ENCODE measurements at regions not wholly inside any gene's neighbourhood (a gene's known extent, or its start where the extent isn't known, plus 50 kb on each side); places are given as distances from the start of the nearest gene placed in this dataset.

DNA sequence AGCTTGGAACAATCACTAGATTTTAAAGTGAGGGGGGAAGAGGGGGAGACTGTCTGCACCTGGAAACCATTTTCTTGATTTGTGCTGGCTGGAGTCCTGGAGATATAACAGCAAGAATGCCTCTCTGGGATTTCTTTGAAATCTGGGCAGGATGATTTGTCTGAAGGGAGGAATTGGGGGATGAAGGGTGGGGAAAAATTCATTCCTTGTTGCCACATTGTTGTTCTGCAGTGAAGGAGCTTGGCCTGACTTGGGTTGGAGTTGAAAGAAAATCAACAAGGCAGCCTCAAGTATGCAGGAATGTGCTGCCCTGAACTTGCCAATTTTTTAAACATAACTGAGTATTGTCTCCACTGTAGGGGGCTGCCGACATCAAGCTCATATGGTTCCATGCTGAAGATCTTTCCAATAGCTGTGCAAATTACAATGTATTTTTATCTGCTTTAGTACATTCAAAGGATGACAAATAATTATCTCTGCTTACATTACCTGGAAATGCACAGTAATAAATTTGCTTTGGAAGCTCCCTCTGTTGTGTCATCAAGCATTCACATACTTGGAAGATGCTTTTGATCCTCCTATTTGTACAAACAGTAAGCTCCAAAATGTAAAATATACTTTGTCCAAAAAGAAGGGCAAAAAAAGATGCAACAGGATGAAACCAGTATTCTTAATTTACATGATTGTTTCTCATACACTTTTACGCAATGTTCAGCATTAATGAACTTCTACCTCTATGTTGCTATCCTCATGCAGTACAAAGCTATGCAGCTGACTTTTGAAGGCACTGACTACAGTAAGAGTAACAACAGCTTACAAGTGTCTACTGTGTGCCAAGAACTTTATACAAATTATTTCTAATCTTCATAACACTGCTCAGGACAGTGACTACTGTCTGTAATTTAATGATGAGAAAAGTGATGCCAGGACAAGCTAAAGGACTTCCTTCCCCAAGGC is 627.9 kb upstream of the KLF12 start:
- no peaks in the 10 kb centered on the region for H3K27me3 ChIP-seq (ENCODE audit: control insufficient read depth in 2 of 2, insufficient read depth in 2 of 2, low read length in 2 of 2)
- H3K4me3 ChIP-seq (ENCODE audit: low read length in 2 of 2) = no peak overlapping the region
- H3K9ac ChIP-seq (ENCODE audit: low read depth in 1 of 2, low read length in 2 of 2) = no peak overlapping the region
- H3K27ac ChIP-seq (ENCODE audit: low read depth in 2 of 2, low read length in 2 of 2) = no peak overlapping the region
- no peaks in the 10 kb centered on the region for H3K36me3 ChIP-seq (ENCODE audit: control insufficient read depth in 2 of 2, insufficient read depth in 2 of 2, low read length in 2 of 2)
- H3K4me1 ChIP-seq (ENCODE audit: control insufficient read depth in 2 of 2, insufficient read depth in 2 of 2, low read length in 2 of 2) = no peaks in the 10 kb centered on the region
- no peaks in the 10 kb centered on the region for H3K9me3 ChIP-seq (ENCODE audit: control insufficient read depth in 2 of 2, low read length in 2 of 2)

DNA sequence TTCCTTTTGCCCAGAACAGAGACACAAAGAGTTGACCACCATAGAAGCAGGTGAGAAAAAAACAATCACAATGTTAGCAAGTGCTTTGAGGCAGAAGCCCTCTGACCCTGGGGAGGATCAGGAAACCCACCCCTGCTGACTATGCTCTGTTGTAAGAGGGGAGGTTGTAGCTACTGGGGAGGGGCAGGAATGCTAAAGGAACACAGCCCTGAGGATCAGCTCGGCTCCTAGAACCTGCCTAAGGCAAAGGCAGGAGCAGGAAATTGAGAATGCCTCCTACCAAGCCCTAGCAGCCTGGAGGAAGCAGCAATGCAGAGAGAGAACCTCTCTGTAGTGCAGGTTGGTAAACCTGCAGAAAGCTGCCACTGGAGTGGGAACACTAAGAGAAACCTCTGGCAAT is 624.0 kb upstream of the KLF12 start:
- Histone ChIP-seq H3K27ac (ENCODE audit: low read depth in 2 of 2, low read length in 2 of 2) (no peak overlapping the region), H3K36me3 (ENCODE audit: control insufficient read depth in 2 of 2, insufficient read depth in 2 of 2, low read length in 2 of 2) (no peaks in the 10 kb centered on the region), H3K9ac (ENCODE audit: low read depth in 1 of 2, low read length in 2 of 2) (no peak overlapping the region), H3K4me1 (ENCODE audit: control insufficient read depth in 2 of 2, insufficient read depth in 2 of 2, low read length in 2 of 2) (no peaks in the 10 kb centered on the region), H3K9me3 (ENCODE audit: control insufficient read depth in 2 of 2, low read length in 2 of 2) (no peaks in the 10 kb centered on the region), H3K4me3 (ENCODE audit: low read length in 2 of 2) (no peak overlapping the region), H3K27me3 (ENCODE audit: control insufficient read depth in 2 of 2, insufficient read depth in 2 of 2, low read length in 2 of 2) (no peaks in the 10 kb centered on the region)

DNA sequence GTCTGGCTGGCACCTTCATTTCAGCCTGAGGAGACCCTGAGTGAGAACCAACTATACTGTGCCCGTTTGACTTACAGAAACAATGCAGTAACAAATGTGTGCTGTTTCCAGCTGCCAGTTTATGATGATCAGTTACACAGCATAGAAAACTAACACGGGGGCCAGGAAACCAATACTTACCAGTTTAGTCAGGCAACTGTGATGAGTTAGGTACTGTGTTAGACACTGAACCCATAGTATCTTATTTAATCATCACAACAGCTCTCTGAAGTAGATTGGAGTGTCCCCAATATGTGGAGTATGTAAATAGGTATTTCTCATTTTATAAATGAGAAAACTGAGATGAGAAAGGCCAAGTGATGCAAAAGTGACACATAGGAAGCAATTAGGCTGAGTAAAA is 620.9 kb upstream of the KLF12 start:
- Histone ChIP-seq H3K36me3 (ENCODE audit: control insufficient read depth in 2 of 2, insufficient read depth in 2 of 2, low read length in 2 of 2) (no peaks in the 10 kb centered on the region), H3K9me3 (ENCODE audit: control insufficient read depth in 2 of 2, low read length in 2 of 2) (no peaks in the 10 kb centered on the region), H3K4me3 (ENCODE audit: low read length in 2 of 2) (no peak overlapping the region), H3K4me1 (ENCODE audit: control insufficient read depth in 2 of 2, insufficient read depth in 2 of 2, low read length in 2 of 2) (no peaks in the 10 kb centered on the region), H3K9ac (ENCODE audit: low read depth in 1 of 2, low read length in 2 of 2) (no peak overlapping the region), H3K27me3 (ENCODE audit: control insufficient read depth in 2 of 2, insufficient read depth in 2 of 2, low read length in 2 of 2) (no peaks in the 10 kb centered on the region), H3K27ac (ENCODE audit: low read depth in 2 of 2, low read length in 2 of 2) (no peak overlapping the region)

DNA sequence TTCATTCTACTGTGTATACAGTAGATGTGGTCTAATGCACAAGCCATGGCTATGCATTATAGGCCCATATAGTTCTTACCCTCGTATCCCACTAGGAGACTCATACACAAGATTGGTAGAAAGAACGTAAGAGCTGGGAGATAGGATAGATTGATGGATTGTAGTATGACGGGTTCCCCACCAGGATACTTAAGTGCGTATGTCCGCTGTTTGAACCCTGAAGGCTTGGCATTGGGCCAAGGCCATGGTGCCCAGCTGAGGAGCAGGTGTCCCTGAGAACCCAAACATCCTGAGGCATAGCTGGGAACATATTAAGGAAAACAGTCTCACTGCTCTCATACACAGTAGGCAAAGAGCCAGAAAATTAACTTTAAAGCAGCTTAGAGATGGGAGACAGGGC is 617.5 kb upstream of the KLF12 start:
- H3K9me3 ChIP-seq (ENCODE audit: control insufficient read depth in 2 of 2, low read length in 2 of 2) = no peaks in the 10 kb centered on the region
- no peak overlapping the region for H3K4me3 ChIP-seq (ENCODE audit: low read length in 2 of 2)

DNA sequence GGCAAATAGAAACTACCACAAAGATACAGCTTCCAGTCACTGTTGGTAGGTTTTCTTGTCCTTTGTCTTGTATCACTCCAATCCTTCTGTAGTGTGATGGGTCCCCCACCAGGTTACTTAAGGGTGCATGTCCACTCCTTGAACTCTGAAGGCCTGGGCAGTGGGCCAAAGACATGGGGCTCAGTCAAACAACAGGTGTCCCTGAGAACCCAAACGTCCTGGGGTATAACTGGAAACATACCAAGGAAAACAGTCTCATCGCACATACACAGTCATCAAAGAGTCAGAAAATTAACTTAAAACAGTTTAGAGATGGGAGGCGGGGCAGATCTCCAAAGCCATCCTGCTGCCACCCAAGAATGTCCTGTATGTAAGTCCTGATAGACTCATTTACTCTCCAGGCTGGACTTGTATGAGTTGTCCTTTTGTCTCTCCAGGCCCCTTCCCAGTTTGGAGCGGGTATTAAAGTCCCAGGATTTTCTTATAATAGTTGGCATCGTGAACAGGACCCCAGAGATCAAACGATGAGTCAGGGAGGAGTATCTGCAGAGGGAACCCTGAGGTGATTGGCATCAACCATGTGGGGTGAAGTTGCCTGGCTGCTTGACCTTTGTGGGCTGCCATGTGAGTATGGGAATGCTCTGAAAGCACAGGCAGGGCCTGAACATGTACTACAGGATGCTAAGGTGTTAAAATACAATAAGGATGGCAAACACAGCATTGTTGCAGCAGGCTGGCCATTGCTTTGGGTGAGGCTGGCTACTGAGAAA is 613.2 kb upstream of the KLF12 start:
- Histone ChIP-seq H3K4me1 (ENCODE audit: control insufficient read depth in 2 of 2, insufficient read depth in 2 of 2, low read length in 2 of 2) (no peaks in the 10 kb centered on the region), H3K9me3 (ENCODE audit: control insufficient read depth in 2 of 2, low read length in 2 of 2) (no peaks in the 10 kb centered on the region), H3K9ac (ENCODE audit: low read depth in 1 of 2, low read length in 2 of 2) (no peak overlapping the region), H3K4me3 (ENCODE audit: low read length in 2 of 2) (no peak overlapping the region), H3K27me3 (ENCODE audit: control insufficient read depth in 2 of 2, insufficient read depth in 2 of 2, low read length in 2 of 2) (no peaks in the 10 kb centered on the region), H3K36me3 (ENCODE audit: control insufficient read depth in 2 of 2, insufficient read depth in 2 of 2, low read length in 2 of 2) (no peaks in the 10 kb centered on the region), H3K27ac (ENCODE audit: low read depth in 2 of 2, low read length in 2 of 2) (no peak overlapping the region)

More for the DNA sequence above, 617.5 kb upstream of the KLF12 start:
- Histone ChIP-seq H3K27ac (ENCODE audit: low read depth in 2 of 2, low read length in 2 of 2) (no peak overlapping the region), H3K36me3 (ENCODE audit: control insufficient read depth in 2 of 2, insufficient read depth in 2 of 2, low read length in 2 of 2) (no peaks in the 10 kb centered on the region), H3K9ac (ENCODE audit: low read depth in 1 of 2, low read length in 2 of 2) (no peak overlapping the region), H3K27me3 (ENCODE audit: control insufficient read depth in 2 of 2, insufficient read depth in 2 of 2, low read length in 2 of 2) (no peaks in the 10 kb centered on the region), H3K4me1 (ENCODE audit: control insufficient read depth in 2 of 2, insufficient read depth in 2 of 2, low read length in 2 of 2) (no peaks in the 10 kb centered on the region)

DNA sequence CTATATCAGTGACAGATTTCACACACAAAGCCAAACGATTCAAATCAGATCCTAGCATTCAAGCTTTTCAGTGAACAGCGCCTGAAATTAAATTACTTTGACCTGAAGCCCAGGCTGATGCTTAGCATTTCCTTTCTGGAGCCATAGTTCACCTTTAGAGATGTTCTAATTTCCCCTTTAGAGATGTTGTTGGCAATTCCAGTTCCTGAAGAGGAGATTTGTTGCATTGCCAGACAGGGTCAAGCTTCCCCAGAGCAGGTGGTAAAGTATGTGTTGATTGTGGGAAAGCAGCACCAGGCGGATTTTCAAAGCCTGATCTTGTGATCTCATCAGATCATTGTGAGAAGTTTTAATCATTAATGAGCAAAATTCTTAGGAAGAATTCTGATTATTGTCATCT is 609.8 kb upstream of the KLF12 start:
- no peaks in the 10 kb centered on the region for H3K4me1 ChIP-seq (ENCODE audit: control insufficient read depth in 2 of 2, insufficient read depth in 2 of 2, low read length in 2 of 2)
- H3K9me3 ChIP-seq (ENCODE audit: control insufficient read depth in 2 of 2, low read length in 2 of 2) = no peaks in the 10 kb centered on the region
- H3K36me3 ChIP-seq (ENCODE audit: control insufficient read depth in 2 of 2, insufficient read depth in 2 of 2, low read length in 2 of 2) = no peaks in the 10 kb centered on the region
- no peaks in the 10 kb centered on the region for H3K27me3 ChIP-seq (ENCODE audit: control insufficient read depth in 2 of 2, insufficient read depth in 2 of 2, low read length in 2 of 2)
- no peak overlapping the region for H3K4me3 ChIP-seq (ENCODE audit: low read length in 2 of 2)
- no peak overlapping the region for H3K9ac ChIP-seq (ENCODE audit: low read depth in 1 of 2, low read length in 2 of 2)
- H3K27ac ChIP-seq (ENCODE audit: low read depth in 2 of 2, low read length in 2 of 2) = no peak overlapping the region

DNA sequence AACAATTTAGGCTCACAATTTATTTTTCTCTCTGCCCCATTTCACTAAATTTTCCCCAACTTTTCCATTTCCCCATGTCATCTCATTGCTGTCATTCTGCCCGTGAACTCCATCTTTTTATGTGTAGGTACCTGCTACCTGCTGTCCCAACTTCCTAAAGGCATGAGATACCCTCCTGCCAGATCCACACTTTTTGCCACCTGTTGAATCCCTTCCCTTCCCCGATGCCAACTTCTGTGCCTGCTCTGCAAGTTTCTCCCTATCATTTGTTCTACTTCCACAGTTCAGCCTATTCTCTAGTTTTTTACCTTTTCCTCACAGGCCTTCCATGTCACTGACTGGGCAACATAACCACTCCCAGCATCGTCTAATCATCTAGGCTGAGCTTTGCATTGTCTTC is 607.5 kb upstream of the KLF12 start:
- H3K27ac ChIP-seq (ENCODE audit: low read depth in 2 of 2, low read length in 2 of 2) = no peak overlapping the region
- H3K9me3 ChIP-seq (ENCODE audit: control insufficient read depth in 2 of 2, low read length in 2 of 2) = no peaks in the 10 kb centered on the region
- H3K4me3 ChIP-seq (ENCODE audit: low read length in 2 of 2) = no peak overlapping the region
- H3K27me3 ChIP-seq (ENCODE audit: control insufficient read depth in 2 of 2, insufficient read depth in 2 of 2, low read length in 2 of 2) = no peaks in the 10 kb centered on the region
- no peaks in the 10 kb centered on the region for H3K36me3 ChIP-seq (ENCODE audit: control insufficient read depth in 2 of 2, insufficient read depth in 2 of 2, low read length in 2 of 2)
- no peaks in the 10 kb centered on the region for H3K4me1 ChIP-seq (ENCODE audit: control insufficient read depth in 2 of 2, insufficient read depth in 2 of 2, low read length in 2 of 2)
- no peak overlapping the region for H3K9ac ChIP-seq (ENCODE audit: low read depth in 1 of 2, low read length in 2 of 2)

DNA sequence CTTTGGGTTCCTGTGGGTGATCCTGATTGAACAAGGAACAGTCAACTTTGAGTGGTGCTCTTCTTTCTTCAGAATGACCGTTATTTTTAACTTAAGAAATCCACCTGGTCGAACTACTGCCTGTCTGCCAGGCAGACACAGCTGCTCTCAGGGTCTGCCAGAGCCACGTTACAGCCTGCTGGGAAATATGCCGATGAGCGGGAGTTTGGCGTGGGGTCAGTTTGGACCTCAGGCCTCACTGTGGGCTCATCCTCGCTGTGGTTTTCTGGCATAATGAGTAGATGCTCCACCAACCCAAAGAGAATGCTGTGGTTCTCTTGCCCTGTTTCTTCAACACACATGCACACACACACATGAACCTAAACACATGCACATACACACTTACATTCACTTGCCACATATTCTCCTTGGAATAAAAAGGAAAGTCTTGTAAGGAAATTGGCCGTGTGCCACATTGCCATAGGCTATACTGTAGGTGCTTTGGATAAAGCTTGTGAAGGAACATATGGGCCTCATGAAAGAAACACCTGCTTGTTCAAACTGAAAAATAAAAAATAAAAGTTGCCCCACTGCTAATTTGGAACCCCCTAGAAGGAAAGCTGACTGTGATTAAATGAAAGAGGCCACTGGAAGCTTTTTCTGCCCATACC is 598.7 kb upstream of the KLF12 start:
- H3K9ac ChIP-seq (ENCODE audit: low read depth in 1 of 2, low read length in 2 of 2) = no peak overlapping the region
- H3K27me3 ChIP-seq (ENCODE audit: control insufficient read depth in 2 of 2, insufficient read depth in 2 of 2, low read length in 2 of 2) = no peaks in the 10 kb centered on the region
- no peak overlapping the region for H3K27ac ChIP-seq (ENCODE audit: low read depth in 2 of 2, low read length in 2 of 2)
- no peaks in the 10 kb centered on the region for H3K36me3 ChIP-seq (ENCODE audit: control insufficient read depth in 2 of 2, insufficient read depth in 2 of 2, low read length in 2 of 2)
- H3K4me3 ChIP-seq (ENCODE audit: low read length in 2 of 2) = no peak overlapping the region
- H3K4me1 ChIP-seq (ENCODE audit: control insufficient read depth in 2 of 2, insufficient read depth in 2 of 2, low read length in 2 of 2) = no peaks in the 10 kb centered on the region
- no peaks in the 10 kb centered on the region for H3K9me3 ChIP-seq (ENCODE audit: control insufficient read depth in 2 of 2, low read length in 2 of 2)

DNA sequence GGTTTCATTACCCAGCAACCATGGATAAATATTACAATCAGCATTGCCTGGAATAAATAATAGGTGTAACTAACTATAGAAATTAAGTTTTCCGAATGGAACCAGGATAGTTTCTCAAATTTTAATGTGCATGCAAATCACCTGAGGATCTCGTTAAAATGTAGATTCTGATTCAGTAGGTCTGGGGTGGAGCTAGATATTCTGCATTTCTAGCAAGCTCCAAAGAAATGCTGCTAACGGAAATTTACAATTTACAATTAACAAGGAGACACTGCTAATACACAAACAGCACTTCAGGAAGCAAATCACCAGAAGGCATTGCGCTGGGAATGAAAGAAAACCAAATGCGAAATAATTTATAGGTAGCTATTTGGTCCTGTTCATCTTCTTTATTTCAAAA is 597.5 kb upstream of the KLF12 start:
- no peaks in the 10 kb centered on the region for H3K4me1 ChIP-seq (ENCODE audit: control insufficient read depth in 2 of 2, insufficient read depth in 2 of 2, low read length in 2 of 2)
- H3K4me3 ChIP-seq (ENCODE audit: low read length in 2 of 2) = no peak overlapping the region
- H3K27ac ChIP-seq (ENCODE audit: low read depth in 2 of 2, low read length in 2 of 2) = no peak overlapping the region
- no peaks in the 10 kb centered on the region for H3K27me3 ChIP-seq (ENCODE audit: control insufficient read depth in 2 of 2, insufficient read depth in 2 of 2, low read length in 2 of 2)
- H3K9me3 ChIP-seq (ENCODE audit: control insufficient read depth in 2 of 2, low read length in 2 of 2) = no peaks in the 10 kb centered on the region
- no peak overlapping the region for H3K9ac ChIP-seq (ENCODE audit: low read depth in 1 of 2, low read length in 2 of 2)
- H3K36me3 ChIP-seq (ENCODE audit: control insufficient read depth in 2 of 2, insufficient read depth in 2 of 2, low read length in 2 of 2) = no peaks in the 10 kb centered on the region

All from mucosa of rectum (tissue), 2 donors.